SU-DHL-6 (cell line): ENCODE measurements at regions not wholly inside any gene's neighbourhood (a gene's known extent, or its start where the extent isn't known, plus 50 kb on each side); places are given as distances from the start of the nearest gene placed in this dataset.

ENCODE experiments used
- EZH2phosphoT487 ChIP-seq: fragments of 200-600 bp; sonication (generic), shearing (Covaris generic); conservative IDR thresholded peaks from 2 replicates; pipeline ENCODE4 v1.6.1; 2018; ENCODE audit warnings: mild to moderate bottlenecking, antibody characterized with exemption, low read length, moderate library complexity, mixed read lengths
- TF ChIP-seq, protein P1 (sequence below): fragments of 200-600 bp; sonication (generic); IDR thresholded peaks from one replicate; pipeline ENCODE4 v1.5.1; 2017; ENCODE audit warnings: antibody characterized with exemption, mild to moderate bottlenecking, low read length, moderate library complexity; ENCODE audit not compliant: insufficient read depth, poor library complexity, severe bottlenecking

DNA sequence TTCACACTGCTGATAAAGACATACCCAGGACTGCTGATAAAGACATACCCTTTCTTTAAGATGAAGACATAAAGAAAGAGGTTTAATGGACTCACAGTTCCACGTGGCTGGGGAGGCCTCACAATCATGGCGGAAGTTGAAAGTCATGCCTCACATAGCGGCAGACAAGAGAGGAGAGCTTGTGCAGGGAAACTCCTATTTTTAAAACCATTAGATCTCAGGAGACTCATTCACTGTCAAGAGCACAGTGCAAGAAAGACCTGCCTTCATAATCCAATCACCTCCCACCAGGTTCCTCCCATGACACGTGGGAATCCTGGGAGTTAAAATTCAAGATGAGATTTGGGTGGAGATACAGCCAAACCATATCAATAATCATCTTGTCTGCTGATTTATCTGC is 278.1 kb downstream of the SLC6A15 start:
- TF ChIP-seq, protein P1, sequence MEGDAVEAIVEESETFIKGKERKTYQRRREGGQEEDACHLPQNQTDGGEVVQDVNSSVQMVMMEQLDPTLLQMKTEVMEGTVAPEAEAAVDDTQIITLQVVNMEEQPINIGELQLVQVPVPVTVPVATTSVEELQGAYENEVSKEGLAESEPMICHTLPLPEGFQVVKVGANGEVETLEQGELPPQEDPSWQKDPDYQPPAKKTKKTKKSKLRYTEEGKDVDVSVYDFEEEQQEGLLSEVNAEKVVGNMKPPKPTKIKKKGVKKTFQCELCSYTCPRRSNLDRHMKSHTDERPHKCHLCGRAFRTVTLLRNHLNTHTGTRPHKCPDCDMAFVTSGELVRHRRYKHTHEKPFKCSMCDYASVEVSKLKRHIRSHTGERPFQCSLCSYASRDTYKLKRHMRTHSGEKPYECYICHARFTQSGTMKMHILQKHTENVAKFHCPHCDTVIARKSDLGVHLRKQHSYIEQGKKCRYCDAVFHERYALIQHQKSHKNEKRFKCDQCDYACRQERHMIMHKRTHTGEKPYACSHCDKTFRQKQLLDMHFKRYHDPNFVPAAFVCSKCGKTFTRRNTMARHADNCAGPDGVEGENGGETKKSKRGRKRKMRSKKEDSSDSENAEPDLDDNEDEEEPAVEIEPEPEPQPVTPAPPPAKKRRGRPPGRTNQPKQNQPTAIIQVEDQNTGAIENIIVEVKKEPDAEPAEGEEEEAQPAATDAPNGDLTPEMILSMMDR: no peak
- no peak for TF ChIP-seq EZH2phosphoT487
